Bronchial epithelial cell (primary cell): ENCODE measurements at regions not wholly inside any gene's neighbourhood (a gene's known extent, or its start where the extent isn't known, plus 50 kb on each side); places are given as distances from the start of the nearest gene placed in this dataset.

Source experiments
- DNase-seq: peaks from one replicate; pipeline ENCODE4 v3.0.0-alpha.2; 2010; ENCODE audit warnings: low read depth
- FAIRE-seq: peaks from 2 replicates; lab custom pipeline; 2011; peaks lifted over from hg19 to GRCh38; lab: Jason Lieb, UNC
- H3K27me3 ChIP-seq: 2 replicates; pipeline ENCODE4 v1.5.1; 2011; ENCODE audit warnings: low read length; ENCODE audit not compliant: control insufficient read depth, insufficient read depth
- H3K36me3 ChIP-seq: 2 replicates; pipeline ENCODE4 v1.5.1; 2011; ENCODE audit warnings: low read length; ENCODE audit not compliant: control insufficient read depth, insufficient read depth
- H3K4me3 ChIP-seq: 2 replicates; pipeline ENCODE4 v1.5.1; 2011; ENCODE audit warnings: mild to moderate bottlenecking, low read depth, low read length, control low read depth
- CTCF ChIP-seq: IDR thresholded peaks from 2 replicates; pipeline ENCODE4 v1.5.1; 2011; ENCODE audit warnings: mild to moderate bottlenecking, moderate library complexity, low read length, control low read depth, inconsistent platforms; ENCODE audit not compliant: insufficient read depth, severe bottlenecking

GRCh38 chr4:96355414-96355813 is 515.5 kb downstream of the PDHA2 start:
- no peaks in the 10 kb centered on the region for H3K27me3 ChIP-seq
- no peak for FAIRE-seq
- H3K36me3 ChIP-seq, result no peaks in the 10 kb centered on the region
- no peak for DNase-seq
- TF ChIP-seq CTCF, result no peak
- no peak overlapping the region for H3K4me3 ChIP-seq

GRCh38 chr4:96356591-96357370 is 516.9 kb downstream of the PDHA2 start:
- FAIRE-seq (no peak), DNase-seq (peak; percentile 16)
- H3K36me3 ChIP-seq, result no peaks in the 10 kb centered on the region
- H3K4me3 ChIP-seq, result no peak overlapping the region
- TF ChIP-seq CTCF, result no peak
- no peaks in the 10 kb centered on the region for H3K27me3 ChIP-seq

- FAIRE-seq (no peak), DNase-seq (no peak)
- no peak for TF ChIP-seq CTCF
- Histone ChIP-seq H3K27me3 (no peaks in the 10 kb centered on the region), H3K4me3 (no peak overlapping the region), H3K36me3 (no peaks in the 10 kb centered on the region)
Measured at GRCh38 chr4:96366632-96367031, 526.7 kb downstream of the PDHA2 start.

- no peak for TF ChIP-seq CTCF
- FAIRE-seq, result no peak
- Histone ChIP-seq H3K27me3 (no peaks in the 10 kb centered on the region), H3K4me3 (no peak overlapping the region), H3K36me3 (no peaks in the 10 kb centered on the region)
- peak; percentile 16 for DNase-seq
Measured at GRCh38 chr4:96375367-96375766, 535.5 kb downstream of the PDHA2 start.

- Histone ChIP-seq H3K36me3 (no peaks in the 10 kb centered on the region), H3K27me3 (no peaks in the 10 kb centered on the region), H3K4me3 (no peak overlapping the region)
- DNase-seq, result no peak
- FAIRE-seq, result no peak
- no peak for TF ChIP-seq CTCF
Measured at GRCh38 chr4:96379524-96379923, 539.6 kb downstream of the PDHA2 start.

- TF ChIP-seq CTCF, result no peak
- no peaks in the 10 kb centered on the region for H3K27me3 ChIP-seq
- H3K36me3 ChIP-seq, result no peaks in the 10 kb centered on the region
- H3K4me3 ChIP-seq, result no peak overlapping the region
- no peak for FAIRE-seq
- no peak for DNase-seq
Measured at GRCh38 chr4:96380106-96380505, 540.2 kb downstream of the PDHA2 start.
